ENCODE measurements at regions not wholly inside any gene's neighbourhood (a gene's known extent, or its start where the extent isn't known, plus 50 kb on each side); places are given as distances from the start of the nearest gene placed in this dataset.

DNA sequence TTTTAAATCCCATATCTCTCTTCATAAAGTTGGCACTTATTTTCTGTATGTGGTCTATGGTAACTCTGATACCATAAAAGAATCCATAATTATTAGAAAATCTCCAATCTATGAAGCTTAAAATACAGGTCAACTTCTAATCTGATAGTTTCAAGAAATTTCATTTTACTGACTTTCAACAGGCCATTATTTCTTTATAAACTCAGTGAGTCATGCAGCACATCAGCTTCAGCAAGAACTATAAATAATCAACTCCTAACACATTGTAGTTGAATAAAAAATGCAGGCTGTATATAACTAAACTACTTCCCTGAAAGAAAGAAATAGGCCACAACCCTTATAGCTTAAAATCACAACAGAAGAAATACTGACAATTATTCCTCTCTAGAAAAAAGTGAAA is 204.3 kb upstream of the CCDC150 start:
- Histone ChIP-seq H3K14ac (ENCODE audit: insufficient read depth, low read length) (no peak overlapping the region), H3K27ac (ENCODE audit: insufficient read length, low read depth, low read length) (no peak overlapping the region), H3K4me1 (ENCODE audit: insufficient read depth, low read length) (no peaks in the 10 kb centered on the region), H3K23me2 (ENCODE audit: insufficient read length, low read depth, low read length, poor library complexity, severe bottlenecking) (no peaks in the 10 kb centered on the region), H3K4me2 (ENCODE audit: insufficient read depth, insufficient read length, low read length) (no peak overlapping the region), H4K5ac (ENCODE audit: insufficient read length, low read depth, low read length) (no peak overlapping the region), H4K91ac (ENCODE audit: insufficient read length, low read depth, low read length) (no peak overlapping the region), H3K23ac (ENCODE audit: insufficient read length, low read depth, low read length) (no peak overlapping the region), H4K20me1 (ENCODE audit: control insufficient read depth, insufficient read depth, insufficient read length) (no peaks in the 10 kb centered on the region), H4K8ac (replicated peaks; ENCODE audit: insufficient read length, low read depth, low read length) (no peak overlapping the region), H3T11ph (ENCODE audit: low read length) (no peak overlapping the region), H3K56ac (ENCODE audit: insufficient read length, low read depth, low read length) (no peak overlapping the region), H3K27me3 (ENCODE audit: insufficient read depth, low read length) (no peaks in the 10 kb centered on the region), H3K79me1 (ENCODE audit: insufficient read depth, low read depth, low read length, poor library complexity, severe bottlenecking) (no peaks in the 10 kb centered on the region), H3K4ac (ENCODE audit: low read depth, low read length) (no peak overlapping the region), H3K18ac (ENCODE audit: insufficient read length, low read depth, low read length) (no peak overlapping the region), H2BK20ac (ENCODE audit: low read depth, low read length, poor library complexity, severe bottlenecking) (no peak overlapping the region), H2BK5ac (ENCODE audit: insufficient read length, low read length) (no peak overlapping the region), H3K79me2 (ENCODE audit: insufficient read depth, low read length) (no peaks in the 10 kb centered on the region), H2BK120ac (ENCODE audit: low read depth, low read length, poor library complexity, severe bottlenecking) (no peak overlapping the region), H2AK5ac (ENCODE audit: insufficient read length, low read length) (no peak overlapping the region), H3K9me3 (ENCODE audit: control insufficient read depth, low read depth, low read length) (no peaks in the 10 kb centered on the region), H2AFZ (ENCODE audit: low read length) (no peak overlapping the region), H3K9ac (ENCODE audit: extremely low read depth, insufficient read length, low read length) (no peak overlapping the region), H2BK15ac (ENCODE audit: low read depth, low read length) (no peak overlapping the region), H2BK12ac (ENCODE audit: insufficient read length, low read depth, low read length) (no peak overlapping the region)
- Mint-ChIP-seq H3K36me3 (ENCODE audit: insufficient read depth in 1 of 3, low read depth in 3 of 3) (no peaks in the 10 kb centered on the region), H3K27ac (no peak overlapping the region), H3K4me1 (no peaks in the 10 kb centered on the region), H3K4me3 (no peak overlapping the region), H3K27me3 (ENCODE audit: low read depth) (no peaks in the 10 kb centered on the region), H3K9me3 (no peaks in the 10 kb centered on the region; a peak in 1 of 5 replicates)
- DNase-seq, result no peak
- TF ChIP-seq, protein P1, sequence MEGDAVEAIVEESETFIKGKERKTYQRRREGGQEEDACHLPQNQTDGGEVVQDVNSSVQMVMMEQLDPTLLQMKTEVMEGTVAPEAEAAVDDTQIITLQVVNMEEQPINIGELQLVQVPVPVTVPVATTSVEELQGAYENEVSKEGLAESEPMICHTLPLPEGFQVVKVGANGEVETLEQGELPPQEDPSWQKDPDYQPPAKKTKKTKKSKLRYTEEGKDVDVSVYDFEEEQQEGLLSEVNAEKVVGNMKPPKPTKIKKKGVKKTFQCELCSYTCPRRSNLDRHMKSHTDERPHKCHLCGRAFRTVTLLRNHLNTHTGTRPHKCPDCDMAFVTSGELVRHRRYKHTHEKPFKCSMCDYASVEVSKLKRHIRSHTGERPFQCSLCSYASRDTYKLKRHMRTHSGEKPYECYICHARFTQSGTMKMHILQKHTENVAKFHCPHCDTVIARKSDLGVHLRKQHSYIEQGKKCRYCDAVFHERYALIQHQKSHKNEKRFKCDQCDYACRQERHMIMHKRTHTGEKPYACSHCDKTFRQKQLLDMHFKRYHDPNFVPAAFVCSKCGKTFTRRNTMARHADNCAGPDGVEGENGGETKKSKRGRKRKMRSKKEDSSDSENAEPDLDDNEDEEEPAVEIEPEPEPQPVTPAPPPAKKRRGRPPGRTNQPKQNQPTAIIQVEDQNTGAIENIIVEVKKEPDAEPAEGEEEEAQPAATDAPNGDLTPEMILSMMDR (conservative IDR thresholded peaks at IDR 0.05), result no peak

All from H9 (cell line).